ENCODE measurements at regions not wholly inside any gene's neighbourhood (a gene's known extent, or its start where the extent isn't known, plus 50 kb on each side); places are given as distances from the start of the nearest gene placed in this dataset.

DNA sequence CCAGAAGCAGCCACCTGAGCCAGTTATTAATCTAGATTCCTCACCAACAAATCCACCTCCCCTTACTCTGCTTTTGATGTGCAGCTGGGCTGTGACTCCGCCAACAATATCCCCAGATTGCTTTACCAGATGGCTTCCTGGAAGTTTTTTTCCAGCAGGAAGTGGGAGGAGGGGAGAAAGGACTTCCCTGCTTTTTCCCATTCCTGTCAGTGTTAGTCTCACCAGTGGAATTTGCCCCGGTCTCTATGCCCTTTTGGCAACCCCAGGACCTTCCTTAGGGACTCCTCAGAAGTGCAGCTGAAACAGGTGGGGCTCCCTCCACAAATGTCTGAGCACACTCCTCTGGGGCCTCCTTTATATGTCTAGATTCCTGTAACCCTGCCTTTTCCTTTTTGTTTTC, 465.2 kb upstream of the IGFBP7 start (continued):
- TF ChIP-seq, protein P1, sequence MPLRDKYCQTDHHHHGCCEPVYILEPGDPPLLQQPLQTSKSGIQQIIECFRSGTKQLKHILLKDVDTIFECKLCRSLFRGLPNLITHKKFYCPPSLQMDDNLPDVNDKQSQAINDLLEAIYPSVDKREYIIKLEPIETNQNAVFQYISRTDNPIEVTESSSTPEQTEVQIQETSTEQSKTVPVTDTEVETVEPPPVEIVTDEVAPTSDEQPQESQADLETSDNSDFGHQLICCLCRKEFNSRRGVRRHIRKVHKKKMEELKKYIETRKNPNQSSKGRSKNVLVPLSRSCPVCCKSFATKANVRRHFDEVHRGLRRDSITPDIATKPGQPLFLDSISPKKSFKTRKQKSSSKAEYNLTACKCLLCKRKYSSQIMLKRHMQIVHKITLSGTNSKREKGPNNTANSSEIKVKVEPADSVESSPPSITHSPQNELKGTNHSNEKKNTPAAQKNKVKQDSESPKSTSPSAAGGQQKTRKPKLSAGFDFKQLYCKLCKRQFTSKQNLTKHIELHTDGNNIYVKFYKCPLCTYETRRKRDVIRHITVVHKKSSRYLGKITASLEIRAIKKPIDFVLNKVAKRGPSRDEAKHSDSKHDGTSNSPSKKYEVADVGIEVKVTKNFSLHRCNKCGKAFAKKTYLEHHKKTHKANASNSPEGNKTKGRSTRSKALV (CRISPR knock-in tag; IDR thresholded peaks at IDR 0.05), result no peak

DNA sequence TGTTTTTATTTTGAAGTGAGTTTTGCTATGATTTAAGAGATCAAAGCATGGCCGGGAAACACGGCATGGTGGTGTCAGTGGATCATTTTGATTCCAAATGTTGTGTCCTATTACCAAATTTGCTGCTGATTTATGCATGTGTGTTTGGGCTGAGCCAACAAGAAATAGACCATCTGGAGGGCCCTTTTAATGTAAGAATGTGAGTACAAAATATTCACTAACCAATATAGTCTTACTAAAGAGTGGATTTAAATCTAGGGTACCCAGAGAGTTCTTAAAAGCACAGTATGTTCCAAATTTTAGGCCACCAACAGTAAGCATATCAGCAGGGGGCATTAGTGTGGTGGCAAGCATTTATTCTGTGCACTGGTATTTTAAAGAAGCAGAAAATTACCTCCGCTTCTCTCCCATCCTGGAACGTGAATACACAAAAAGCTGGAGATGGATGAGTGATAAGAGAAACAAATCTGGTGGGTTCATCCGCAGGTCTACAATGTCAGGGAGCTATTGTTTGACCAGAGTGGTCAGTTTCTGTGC, 444.4 kb upstream of the IGFBP7 start:
- DNase-seq (ENCODE audit: low spot score) (no peak), ATAC-seq (no peak), FAIRE-seq (no peak)
- no peak overlapping the region for H3K9ac ChIP-seq (ENCODE audit: insufficient read depth, low read depth, low read length)
- no peaks in the 10 kb centered on the region for H3K79me2 ChIP-seq (ENCODE audit: insufficient read depth, low read length)
- H3K4me1 ChIP-seq (ENCODE audit: insufficient read depth, low read length), result no peaks in the 10 kb centered on the region
- under 1% methylated on average over 5 of the region's 5 CpGs for WGBS (ENCODE audit: low lambda C conversion rate)
- intact Hi-C loops (cut with micrococcal nuclease; ENCODE audit: unreplicated experiment) (no loop called here), in situ Hi-C loops (cut with HindIII; ENCODE audit: extremely low pct_ligation_motif_present, low pct_unique_long_range_greater_than_20kb) (no loop called here)
- no peaks in the 10 kb centered on the region for H4K20me1 ChIP-seq (ENCODE audit: insufficient read depth, low read length)
- H2AFZ ChIP-seq (ENCODE audit: low read length), result no peak overlapping the region
- no peak overlapping the region for H3K4me3 ChIP-seq (replicated peaks in 1 of 3; ENCODE audit: insufficient read depth in 1 of 3, low read depth in 2 of 3, low read length in 3 of 3)
- H3K9me3 ChIP-seq (ENCODE audit: low read length), result no peaks in the 10 kb centered on the region
- no peak overlapping the region for H3K27ac ChIP-seq (ENCODE audit: extremely low read length, insufficient read depth, low read length)
- no peak overlapping the region for H3K4me2 ChIP-seq (ENCODE audit: low read depth, low read length)
- BruUV-seq (replicated peaks), result no TSS peak
- CTCF ChIA-PET (ENCODE audit: low intra/inter-chr PET ratio, low total read pairs), result no interaction called here
- no peaks in the 10 kb centered on the region for H3K27me3 ChIP-seq (ENCODE audit: control insufficient read depth in 1 of 2, insufficient read depth in 2 of 2, low read length in 2 of 2)
- POLR2A ChIA-PET, result no interaction called here
- H3K36me3 ChIP-seq (replicated peaks in 1 of 2; ENCODE audit: control insufficient read depth in 1 of 2, insufficient read depth in 2 of 2, low read length in 2 of 2), result no peaks in the 10 kb centered on the region
- TF ChIP-seq POLR2G (IDR thresholded peaks at IDR 0.05; ENCODE audit: low read depth, low read length) (no peak), ZFP36L2 (CRISPR knock-in tag; IDR thresholded peaks at IDR 0.05) (no peak), CEBPB (IDR thresholded peaks at IDR 0.05; ENCODE audit: borderline replicate concordance, low read depth, low read length) (no peak), ZNF138 (CRISPR knock-in tag; IDR thresholded peaks at IDR 0.05; ENCODE audit: low read depth) (no peak)
- TF ChIP-seq, protein P2, sequence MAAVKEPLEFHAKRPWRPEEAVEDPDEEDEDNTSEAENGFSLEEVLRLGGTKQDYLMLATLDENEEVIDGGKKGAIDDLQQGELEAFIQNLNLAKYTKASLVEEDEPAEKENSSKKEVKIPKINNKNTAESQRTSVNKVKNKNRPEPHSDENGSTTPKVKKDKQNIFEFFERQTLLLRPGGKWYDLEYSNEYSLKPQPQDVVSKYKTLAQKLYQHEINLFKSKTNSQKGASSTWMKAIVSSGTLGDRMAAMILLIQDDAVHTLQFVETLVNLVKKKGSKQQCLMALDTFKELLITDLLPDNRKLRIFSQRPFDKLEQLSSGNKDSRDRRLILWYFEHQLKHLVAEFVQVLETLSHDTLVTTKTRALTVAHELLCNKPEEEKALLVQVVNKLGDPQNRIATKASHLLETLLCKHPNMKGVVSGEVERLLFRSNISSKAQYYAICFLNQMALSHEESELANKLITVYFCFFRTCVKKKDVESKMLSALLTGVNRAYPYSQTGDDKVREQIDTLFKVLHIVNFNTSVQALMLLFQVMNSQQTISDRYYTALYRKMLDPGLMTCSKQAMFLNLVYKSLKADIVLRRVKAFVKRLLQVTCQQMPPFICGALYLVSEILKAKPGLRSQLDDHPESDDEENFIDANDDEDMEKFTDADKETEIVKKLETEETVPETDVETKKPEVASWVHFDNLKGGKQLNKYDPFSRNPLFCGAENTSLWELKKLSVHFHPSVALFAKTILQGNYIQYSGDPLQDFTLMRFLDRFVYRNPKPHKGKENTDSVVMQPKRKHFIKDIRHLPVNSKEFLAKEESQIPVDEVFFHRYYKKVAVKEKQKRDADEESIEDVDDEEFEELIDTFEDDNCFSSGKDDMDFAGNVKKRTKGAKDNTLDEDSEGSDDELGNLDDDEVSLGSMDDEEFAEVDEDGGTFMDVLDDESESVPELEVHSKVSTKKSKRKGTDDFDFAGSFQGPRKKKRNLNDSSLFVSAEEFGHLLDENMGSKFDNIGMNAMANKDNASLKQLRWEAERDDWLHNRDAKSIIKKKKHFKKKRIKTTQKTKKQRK (IDR thresholded peaks at IDR 0.05; ENCODE audit: low read length), result no peak
- TF ChIP-seq, protein P3, sequence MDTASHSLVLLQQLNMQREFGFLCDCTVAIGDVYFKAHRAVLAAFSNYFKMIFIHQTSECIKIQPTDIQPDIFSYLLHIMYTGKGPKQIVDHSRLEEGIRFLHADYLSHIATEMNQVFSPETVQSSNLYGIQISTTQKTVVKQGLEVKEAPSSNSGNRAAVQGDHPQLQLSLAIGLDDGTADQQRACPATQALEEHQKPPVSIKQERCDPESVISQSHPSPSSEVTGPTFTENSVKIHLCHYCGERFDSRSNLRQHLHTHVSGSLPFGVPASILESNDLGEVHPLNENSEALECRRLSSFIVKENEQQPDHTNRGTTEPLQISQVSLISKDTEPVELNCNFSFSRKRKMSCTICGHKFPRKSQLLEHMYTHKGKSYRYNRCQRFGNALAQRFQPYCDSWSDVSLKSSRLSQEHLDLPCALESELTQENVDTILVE (CRISPR knock-in tag; IDR thresholded peaks at IDR 0.05), result no peak
- TF ChIP-seq, protein P4, sequence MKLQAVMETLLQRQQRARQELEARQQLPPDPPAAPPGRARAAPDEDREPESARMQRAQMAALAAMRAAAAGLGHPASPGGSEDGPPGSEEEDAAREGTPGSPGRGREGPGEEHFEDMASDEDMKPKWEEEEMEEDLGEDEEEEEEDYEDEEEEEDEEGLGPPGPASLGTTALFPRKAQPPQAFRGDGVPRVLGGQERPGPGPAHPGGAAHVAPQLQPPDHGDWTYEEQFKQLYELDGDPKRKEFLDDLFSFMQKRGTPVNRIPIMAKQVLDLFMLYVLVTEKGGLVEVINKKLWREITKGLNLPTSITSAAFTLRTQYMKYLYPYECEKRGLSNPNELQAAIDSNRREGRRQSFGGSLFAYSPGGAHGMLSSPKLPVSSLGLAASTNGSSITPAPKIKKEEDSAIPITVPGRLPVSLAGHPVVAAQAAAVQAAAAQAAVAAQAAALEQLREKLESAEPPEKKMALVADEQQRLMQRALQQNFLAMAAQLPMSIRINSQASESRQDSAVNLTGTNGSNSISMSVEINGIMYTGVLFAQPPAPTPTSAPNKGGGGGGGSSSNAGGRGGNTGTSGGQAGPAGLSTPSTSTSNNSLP (IDR thresholded peaks at IDR 0.05; ENCODE audit: low read depth, low read length), result no peak
- TF ChIP-seq, protein P5, sequence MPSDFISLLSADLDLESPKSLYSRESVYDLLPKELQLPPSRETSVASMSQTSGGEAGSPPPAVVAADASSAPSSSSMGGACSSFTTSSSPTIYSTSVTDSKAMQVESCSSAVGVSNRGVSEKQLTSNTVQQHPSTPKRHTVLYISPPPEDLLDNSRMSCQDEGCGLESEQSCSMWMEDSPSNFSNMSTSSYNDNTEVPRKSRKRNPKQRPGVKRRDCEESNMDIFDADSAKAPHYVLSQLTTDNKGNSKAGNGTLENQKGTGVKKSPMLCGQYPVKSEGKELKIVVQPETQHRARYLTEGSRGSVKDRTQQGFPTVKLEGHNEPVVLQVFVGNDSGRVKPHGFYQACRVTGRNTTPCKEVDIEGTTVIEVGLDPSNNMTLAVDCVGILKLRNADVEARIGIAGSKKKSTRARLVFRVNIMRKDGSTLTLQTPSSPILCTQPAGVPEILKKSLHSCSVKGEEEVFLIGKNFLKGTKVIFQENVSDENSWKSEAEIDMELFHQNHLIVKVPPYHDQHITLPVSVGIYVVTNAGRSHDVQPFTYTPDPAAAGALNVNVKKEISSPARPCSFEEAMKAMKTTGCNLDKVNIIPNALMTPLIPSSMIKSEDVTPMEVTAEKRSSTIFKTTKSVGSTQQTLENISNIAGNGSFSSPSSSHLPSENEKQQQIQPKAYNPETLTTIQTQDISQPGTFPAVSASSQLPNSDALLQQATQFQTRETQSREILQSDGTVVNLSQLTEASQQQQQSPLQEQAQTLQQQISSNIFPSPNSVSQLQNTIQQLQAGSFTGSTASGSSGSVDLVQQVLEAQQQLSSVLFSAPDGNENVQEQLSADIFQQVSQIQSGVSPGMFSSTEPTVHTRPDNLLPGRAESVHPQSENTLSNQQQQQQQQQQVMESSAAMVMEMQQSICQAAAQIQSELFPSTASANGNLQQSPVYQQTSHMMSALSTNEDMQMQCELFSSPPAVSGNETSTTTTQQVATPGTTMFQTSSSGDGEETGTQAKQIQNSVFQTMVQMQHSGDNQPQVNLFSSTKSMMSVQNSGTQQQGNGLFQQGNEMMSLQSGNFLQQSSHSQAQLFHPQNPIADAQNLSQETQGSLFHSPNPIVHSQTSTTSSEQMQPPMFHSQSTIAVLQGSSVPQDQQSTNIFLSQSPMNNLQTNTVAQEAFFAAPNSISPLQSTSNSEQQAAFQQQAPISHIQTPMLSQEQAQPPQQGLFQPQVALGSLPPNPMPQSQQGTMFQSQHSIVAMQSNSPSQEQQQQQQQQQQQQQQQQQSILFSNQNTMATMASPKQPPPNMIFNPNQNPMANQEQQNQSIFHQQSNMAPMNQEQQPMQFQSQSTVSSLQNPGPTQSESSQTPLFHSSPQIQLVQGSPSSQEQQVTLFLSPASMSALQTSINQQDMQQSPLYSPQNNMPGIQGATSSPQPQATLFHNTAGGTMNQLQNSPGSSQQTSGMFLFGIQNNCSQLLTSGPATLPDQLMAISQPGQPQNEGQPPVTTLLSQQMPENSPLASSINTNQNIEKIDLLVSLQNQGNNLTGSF (CRISPR knock-in tag; IDR thresholded peaks at IDR 0.05), result no peak

Measured in HepG2 (cell line).